ENCODE measurements at regions not wholly inside any gene's neighbourhood (a gene's known extent, or its start where the extent isn't known, plus 50 kb on each side); places are given as distances from the start of the nearest gene placed in this dataset.

- H3K36me3 Mint-ChIP-seq, result no peaks in the 10 kb centered on the region
- no peak for DNase-seq
- no peaks in the 10 kb centered on the region for H3K4me1 Mint-ChIP-seq
- H3K9me3 Mint-ChIP-seq, result no peaks in the 10 kb centered on the region
- no peaks in the 10 kb centered on the region for H3K27me3 Mint-ChIP-seq
- no peak overlapping the region for H3K4me3 Mint-ChIP-seq
- no peak overlapping the region for H3K27ac Mint-ChIP-seq
Observed at GRCh38 chr12:88630561-88630960, 50.3 kb upstream of the KITLG start.
